Skin of body (tissue), 2 donors: ENCODE measurements at regions not wholly inside any gene's neighbourhood (a gene's known extent, or its start where the extent isn't known, plus 50 kb on each side); places are given as distances from the start of the nearest gene placed in this dataset. TPM values are rescaled to one million over a fixed set of nuclear protein-coding genes. Genes with fewer than 3 reads are reported as not detected.
"Not testable (repeated sequence)": the region's sequence is repeated elsewhere in the genome, so short reads cannot be mapped to it uniquely, and the experiment has no call there.

Experiments
- DNase-seq: peaks from one replicate; lab custom pipeline; 2025; lab: John Stamatoyannopoulos, UW
- small RNA-seq: library from RNA; depleted of rRNA; stranded (forward); fragments of <200 nt; gene quantifications from one replicate; pipeline ENCODE3, GENCODE V24; 2014; ENCODE audit warnings: low replicate concordance

DNA sequence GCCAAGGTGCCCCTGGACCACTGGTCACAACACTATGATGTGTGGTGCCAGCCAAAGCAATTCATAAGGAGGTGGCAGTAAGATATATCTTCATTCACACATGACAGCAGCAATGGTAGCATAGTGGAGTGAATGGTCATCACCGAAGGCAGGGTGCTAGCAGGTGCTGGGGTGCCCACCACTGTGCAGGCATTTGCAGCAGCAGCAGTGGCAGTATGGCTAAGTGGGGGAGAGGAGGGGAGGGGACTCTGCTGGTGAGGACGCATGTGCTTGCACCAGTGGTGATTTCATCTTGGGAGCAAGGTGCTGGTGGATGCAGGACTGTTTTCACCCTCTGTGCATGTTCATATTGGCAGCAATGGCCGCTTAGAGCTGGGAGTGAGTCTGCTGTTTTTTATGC is 419.1 kb upstream of the KLHL4 start:
- no peak for DNase-seq

DNA sequence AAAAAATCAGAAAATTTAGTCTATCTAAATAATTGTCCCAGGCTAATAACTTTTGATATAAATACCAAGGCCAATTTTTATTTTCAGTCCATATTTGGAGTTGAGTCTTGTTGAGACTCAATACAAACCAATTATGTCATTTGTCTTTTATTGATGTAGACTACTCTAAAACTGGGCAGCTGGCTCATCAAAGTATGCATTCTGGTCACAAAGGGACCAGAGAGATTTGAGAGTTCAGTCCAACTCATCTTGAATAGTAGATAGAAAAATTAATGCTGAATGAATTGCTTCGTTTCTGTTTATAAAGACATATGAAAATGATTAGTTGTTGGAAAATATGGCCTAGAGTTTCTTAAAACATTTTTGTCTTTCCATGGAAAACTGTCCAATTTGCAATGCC is 412.5 kb upstream of the KLHL4 start:
- peak; percentile 37 for DNase-seq

- no peak for DNase-seq
Measured at GRCh38 chrX:87110142-87110541, 407.5 kb upstream of the KLHL4 start.

- no peak for DNase-seq
Measured at GRCh38 chrX:87140800-87141483, 376.7 kb upstream of the KLHL4 start.

GRCh38 chrX:87160435-87161010 is 357.1 kb upstream of the KLHL4 start:
- DNase-seq = no peak

- no peak for DNase-seq
Measured at GRCh38 chrX:87167841-87168240, 349.8 kb upstream of the KLHL4 start.

- DNase-seq = not testable (repeated sequence)
Measured at GRCh38 chrX:87178009-87178408, 339.6 kb upstream of the KLHL4 start.

Small RNA genes in the stretch of these regions (small RNA-seq; reads per million reads assigned to genes)
- gene RF00279 (not detected), gene Z82210.1 (not detected)
